Panc1 (cell line): ENCODE measurements at regions not wholly inside any gene's neighbourhood (a gene's known extent, or its start where the extent isn't known, plus 50 kb on each side); places are given as distances from the start of the nearest gene placed in this dataset.

Experiments
- ATAC-seq: fragments of 200-7000 bp; cut with Tn5 transposase; 2 replicates; pipeline ENCODE4 v1.9.1; 2020; ENCODE audit warnings: mild to moderate bottlenecking, moderate library complexity
- BruUV-seq: library from RNA; stranded (reverse); fragments of 400-500 nt; replicated peaks from 2 replicates; lab custom pipeline; 2021; lab: Mats Ljungman, UMichigan
- CTCF ChIA-PET: fragments of 300-600 bp; sonication (Branson Sonifier 250); formaldehyde crosslinking; loops from one replicate; lab custom pipeline; 2022; ENCODE audit warnings: antibody characterized with exemption; lab: Charles Lee
- POLR2A ChIA-PET: fragments of 300-600 bp; sonication (Branson Sonifier 250); formaldehyde crosslinking; loops from one replicate; lab custom pipeline; 2022; ENCODE audit warnings: antibody characterized with exemption; lab: Charles Lee
- DNase-seq: peaks from one replicate; pipeline ENCODE4 v3.0.0-alpha.2; 2010; ENCODE audit warnings: low read depth, low spot score
- H3K27ac ChIP-seq: 2 replicates; pipeline ENCODE4 v1.5.1; 2011; ENCODE audit warnings: mild to moderate bottlenecking, low read length, inconsistent platforms
- H3K27me3 ChIP-seq: fragments of 200-500 bp; sonication (Bioruptor generic); 2 replicates; pipeline ENCODE4 v1.6.0; 2014; ENCODE audit warnings: low read length, inconsistent platforms; ENCODE audit not compliant: control insufficient read depth, insufficient read depth
- H3K36me3 ChIP-seq: fragments of 200-500 bp; sonication (Bioruptor generic); 2 replicates; pipeline ENCODE4 v1.5.1; 2014; ENCODE audit warnings: inconsistent platforms, mild to moderate bottlenecking, low read length, moderate library complexity; ENCODE audit not compliant: control insufficient read depth, insufficient read depth
- H3K4me1 ChIP-seq: 2 replicates; pipeline ENCODE4 v1.5.1; 2011; ENCODE audit warnings: inconsistent platforms, mild to moderate bottlenecking, low read length, moderate library complexity; ENCODE audit not compliant: control insufficient read depth, insufficient read depth
- H3K4me3 ChIP-seq, 2 experiments: 2 replicates each; pipeline ENCODE4 v1.5.1; 2011 to 2012; ENCODE audit warnings: low read depth in 2 of 2, low read length in 2 of 2, mild to moderate bottlenecking in 2 of 2, inconsistent platforms in 1 of 2, moderate library complexity in 1 of 2
- H3K9me3 ChIP-seq: fragments of 200-500 bp; sonication (Bioruptor generic); 2 replicates; pipeline ENCODE4 v1.5.1; 2014; ENCODE audit warnings: low read depth, mild to moderate bottlenecking, inconsistent platforms, low read length, moderate library complexity; ENCODE audit not compliant: control insufficient read depth, insufficient read depth
- POLR2AphosphoS5 ChIP-seq: IDR thresholded peaks from 2 replicates; pipeline ENCODE4 v1.6.1; 2012; ENCODE audit warnings: mild to moderate bottlenecking, low read depth, low read length, moderate library complexity
- SIN3A ChIP-seq: IDR thresholded peaks from 2 replicates; pipeline ENCODE4 v1.6.1; 2012; ENCODE audit warnings: low read depth, mild to moderate bottlenecking, low read length, moderate library complexity, borderline replicate concordance; ENCODE audit not compliant: insufficient read depth
- TCF7L2 ChIP-seq: IDR thresholded peaks from 2 replicates; pipeline ENCODE4 v1.6.1; 2011; ENCODE audit warnings: mild to moderate bottlenecking, low read depth, low read length, inconsistent platforms
- in situ Hi-C: cut with HindIII; loops from 2 replicates; pipeline ENCODE4 v1.10.0; 2016; ENCODE audit warnings: low sequenced_read_pairs, low pct_unique_long_range_greater_than_20kb
- intact Hi-C: fragments of 100-400 bp; cut with micrococcal nuclease; formaldehyde crosslinking; loops from one replicate; pipeline ENCODE4 v1.10.0; 2022; ENCODE audit not compliant: unreplicated experiment
- TF ChIP-seq, protein P1 (sequence below): fragments of 450-650 bp; IDR thresholded peaks from 2 replicates; pipeline ENCODE4 v1.5.1; 2017; ENCODE audit warnings: mild to moderate bottlenecking
- TF ChIP-seq, protein P2 (sequence below), 2 experiments: IDR thresholded peaks; 2 replicates each; pipeline ENCODE4 v1.6.1; 2011 to 2012; ENCODE audit warnings: low read depth in 2 of 2, control low read depth in 1 of 2, low read length in 1 of 2, mild to moderate bottlenecking in 1 of 2, moderate library complexity in 1 of 2; ENCODE audit not compliant: insufficient read depth in 1 of 2

DNA sequence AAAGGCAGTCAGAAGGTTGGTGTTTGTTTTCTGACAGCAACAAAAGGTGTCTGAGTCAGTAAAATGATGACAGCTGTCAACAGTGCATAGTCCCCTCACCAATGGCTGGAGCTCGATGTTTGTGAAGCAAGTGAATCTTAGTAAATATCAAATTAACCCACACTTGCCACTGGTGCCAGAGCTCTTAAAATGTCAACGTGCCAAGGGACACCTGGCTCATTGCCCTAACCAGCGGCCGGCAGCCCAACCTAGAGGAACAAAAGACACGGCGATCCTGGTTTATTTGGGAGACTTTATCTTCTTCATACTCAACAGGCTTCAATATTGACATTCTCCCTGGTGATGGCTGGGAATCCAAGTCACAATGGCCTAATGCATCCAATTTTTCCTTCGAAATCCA lies 143.4 kb downstream of the CPEB2 start:
- no peak for ATAC-seq
- H3K27ac ChIP-seq: no peak overlapping the region
- no TSS peak for BruUV-seq
- no peaks in the 10 kb centered on the region for H3K4me1 ChIP-seq
- ChIA-PET CTCF (no interaction called here), POLR2A (no interaction called here)
- no peaks in the 10 kb centered on the region for H3K36me3 ChIP-seq
- no peak for DNase-seq
- no peak overlapping the region for H3K4me3 ChIP-seq
- no peaks in the 10 kb centered on the region for H3K27me3 ChIP-seq
- no peaks in the 10 kb centered on the region for H3K9me3 ChIP-seq
- intact Hi-C loops: no loop called here
- TF ChIP-seq TCF7L2: no peak
- TF ChIP-seq POLR2AphosphoS5: no peak
- TF ChIP-seq, protein P1, sequence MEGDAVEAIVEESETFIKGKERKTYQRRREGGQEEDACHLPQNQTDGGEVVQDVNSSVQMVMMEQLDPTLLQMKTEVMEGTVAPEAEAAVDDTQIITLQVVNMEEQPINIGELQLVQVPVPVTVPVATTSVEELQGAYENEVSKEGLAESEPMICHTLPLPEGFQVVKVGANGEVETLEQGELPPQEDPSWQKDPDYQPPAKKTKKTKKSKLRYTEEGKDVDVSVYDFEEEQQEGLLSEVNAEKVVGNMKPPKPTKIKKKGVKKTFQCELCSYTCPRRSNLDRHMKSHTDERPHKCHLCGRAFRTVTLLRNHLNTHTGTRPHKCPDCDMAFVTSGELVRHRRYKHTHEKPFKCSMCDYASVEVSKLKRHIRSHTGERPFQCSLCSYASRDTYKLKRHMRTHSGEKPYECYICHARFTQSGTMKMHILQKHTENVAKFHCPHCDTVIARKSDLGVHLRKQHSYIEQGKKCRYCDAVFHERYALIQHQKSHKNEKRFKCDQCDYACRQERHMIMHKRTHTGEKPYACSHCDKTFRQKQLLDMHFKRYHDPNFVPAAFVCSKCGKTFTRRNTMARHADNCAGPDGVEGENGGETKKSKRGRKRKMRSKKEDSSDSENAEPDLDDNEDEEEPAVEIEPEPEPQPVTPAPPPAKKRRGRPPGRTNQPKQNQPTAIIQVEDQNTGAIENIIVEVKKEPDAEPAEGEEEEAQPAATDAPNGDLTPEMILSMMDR: no peak
- TF ChIP-seq, protein P2, sequence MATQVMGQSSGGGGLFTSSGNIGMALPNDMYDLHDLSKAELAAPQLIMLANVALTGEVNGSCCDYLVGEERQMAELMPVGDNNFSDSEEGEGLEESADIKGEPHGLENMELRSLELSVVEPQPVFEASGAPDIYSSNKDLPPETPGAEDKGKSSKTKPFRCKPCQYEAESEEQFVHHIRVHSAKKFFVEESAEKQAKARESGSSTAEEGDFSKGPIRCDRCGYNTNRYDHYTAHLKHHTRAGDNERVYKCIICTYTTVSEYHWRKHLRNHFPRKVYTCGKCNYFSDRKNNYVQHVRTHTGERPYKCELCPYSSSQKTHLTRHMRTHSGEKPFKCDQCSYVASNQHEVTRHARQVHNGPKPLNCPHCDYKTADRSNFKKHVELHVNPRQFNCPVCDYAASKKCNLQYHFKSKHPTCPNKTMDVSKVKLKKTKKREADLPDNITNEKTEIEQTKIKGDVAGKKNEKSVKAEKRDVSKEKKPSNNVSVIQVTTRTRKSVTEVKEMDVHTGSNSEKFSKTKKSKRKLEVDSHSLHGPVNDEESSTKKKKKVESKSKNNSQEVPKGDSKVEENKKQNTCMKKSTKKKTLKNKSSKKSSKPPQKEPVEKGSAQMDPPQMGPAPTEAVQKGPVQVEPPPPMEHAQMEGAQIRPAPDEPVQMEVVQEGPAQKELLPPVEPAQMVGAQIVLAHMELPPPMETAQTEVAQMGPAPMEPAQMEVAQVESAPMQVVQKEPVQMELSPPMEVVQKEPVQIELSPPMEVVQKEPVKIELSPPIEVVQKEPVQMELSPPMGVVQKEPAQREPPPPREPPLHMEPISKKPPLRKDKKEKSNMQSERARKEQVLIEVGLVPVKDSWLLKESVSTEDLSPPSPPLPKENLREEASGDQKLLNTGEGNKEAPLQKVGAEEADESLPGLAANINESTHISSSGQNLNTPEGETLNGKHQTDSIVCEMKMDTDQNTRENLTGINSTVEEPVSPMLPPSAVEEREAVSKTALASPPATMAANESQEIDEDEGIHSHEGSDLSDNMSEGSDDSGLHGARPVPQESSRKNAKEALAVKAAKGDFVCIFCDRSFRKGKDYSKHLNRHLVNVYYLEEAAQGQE (IDR thresholded peaks at IDR 0.05; ENCODE audit: insufficient read depth in 1 of 2, low read depth in 2 of 2, low read length in 1 of 2): no peak
- TF ChIP-seq SIN3A: no peak
- in situ Hi-C loops: no loop called here

- CTCF ChIA-PET: no interaction called here
- Histone ChIP-seq H3K9me3 (no peaks in the 10 kb centered on the region), H3K4me1 (no peaks in the 10 kb centered on the region), H3K27me3 (no peaks in the 10 kb centered on the region), H3K27ac (no peak overlapping the region), H3K4me3 (no peak overlapping the region), H3K36me3 (no peaks in the 10 kb centered on the region)
- no peak for DNase-seq
- BruUV-seq: no TSS peak
- POLR2A ChIA-PET: no interaction called here
- in situ Hi-C loops (no loop called here), intact Hi-C loops (no loop called here)
- ATAC-seq: no peak
- TF ChIP-seq, protein P2 (IDR thresholded peaks at IDR 0.05; ENCODE audit: insufficient read depth in 1 of 2, low read depth in 2 of 2, low read length in 1 of 2): no peak
- no peak for TF ChIP-seq TCF7L2
- TF ChIP-seq SIN3A: no peak
- TF ChIP-seq, protein P1: no peak
- TF ChIP-seq POLR2AphosphoS5: no peak
Measured at GRCh38 chr4:15147714-15148113, 145.4 kb downstream of the CPEB2 start.
